ENCODE measurements at regions not wholly inside any gene's neighbourhood (a gene's known extent, or its start where the extent isn't known, plus 50 kb on each side); places are given as distances from the start of the nearest gene placed in this dataset.

DNA sequence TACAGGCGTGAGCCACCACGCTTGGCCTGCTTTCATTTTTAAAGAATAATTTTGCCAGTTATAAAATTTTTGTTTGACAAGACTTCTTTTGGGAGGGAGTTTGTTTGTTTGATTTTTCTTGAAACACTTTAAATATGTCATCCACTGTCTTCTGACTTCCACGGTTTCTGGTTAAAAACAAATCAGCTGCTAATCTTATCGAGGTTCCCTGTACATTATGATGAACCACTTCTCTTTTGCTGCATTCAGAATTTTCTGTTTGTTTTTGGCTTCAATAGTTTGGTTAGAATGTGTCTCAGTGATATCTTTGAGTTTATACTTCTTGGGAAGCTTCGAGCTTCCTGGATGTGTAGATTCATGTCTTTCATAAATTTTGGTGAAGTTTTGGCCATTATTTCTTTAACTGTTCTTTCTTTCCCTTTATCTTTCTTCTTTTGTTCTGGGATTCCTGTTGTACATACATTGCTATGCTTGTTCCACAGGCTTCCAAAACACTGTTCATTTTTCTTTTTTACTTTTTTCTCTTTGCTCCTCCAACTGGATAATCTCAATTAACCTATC lies 60.8 kb downstream of the MSX2 start:
- TF ChIP-seq, protein P1, sequence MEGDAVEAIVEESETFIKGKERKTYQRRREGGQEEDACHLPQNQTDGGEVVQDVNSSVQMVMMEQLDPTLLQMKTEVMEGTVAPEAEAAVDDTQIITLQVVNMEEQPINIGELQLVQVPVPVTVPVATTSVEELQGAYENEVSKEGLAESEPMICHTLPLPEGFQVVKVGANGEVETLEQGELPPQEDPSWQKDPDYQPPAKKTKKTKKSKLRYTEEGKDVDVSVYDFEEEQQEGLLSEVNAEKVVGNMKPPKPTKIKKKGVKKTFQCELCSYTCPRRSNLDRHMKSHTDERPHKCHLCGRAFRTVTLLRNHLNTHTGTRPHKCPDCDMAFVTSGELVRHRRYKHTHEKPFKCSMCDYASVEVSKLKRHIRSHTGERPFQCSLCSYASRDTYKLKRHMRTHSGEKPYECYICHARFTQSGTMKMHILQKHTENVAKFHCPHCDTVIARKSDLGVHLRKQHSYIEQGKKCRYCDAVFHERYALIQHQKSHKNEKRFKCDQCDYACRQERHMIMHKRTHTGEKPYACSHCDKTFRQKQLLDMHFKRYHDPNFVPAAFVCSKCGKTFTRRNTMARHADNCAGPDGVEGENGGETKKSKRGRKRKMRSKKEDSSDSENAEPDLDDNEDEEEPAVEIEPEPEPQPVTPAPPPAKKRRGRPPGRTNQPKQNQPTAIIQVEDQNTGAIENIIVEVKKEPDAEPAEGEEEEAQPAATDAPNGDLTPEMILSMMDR (IDR thresholded peaks at IDR 0.05) = no peak
- no peak for TF ChIP-seq POLR2A (IDR thresholded peaks at IDR 0.05)

Measured in Peyer's patch (tissue), 4 donors.